Neural progenitor cell (in vitro differentiated cells): ENCODE measurements at regions not wholly inside any gene's neighbourhood (a gene's known extent, or its start where the extent isn't known, plus 50 kb on each side); places are given as distances from the start of the nearest gene placed in this dataset.

Source experiments
- DNase-seq: peaks from one replicate; pipeline ENCODE4 v3.0.0-alpha.2; 2016; ENCODE audit warnings: low spot score
- H2AFZ ChIP-seq: fragments of 200-600 bp; sonication (generic); replicated peaks from 2 replicates; pipeline ENCODE4 v1.6.1; 2016; ENCODE audit warnings: antibody characterized with exemption
- H3F3A ChIP-seq: fragments of 200-600 bp; sonication (generic); 2 replicates; pipeline ENCODE4 v1.6.1; 2016; ENCODE audit warnings: antibody characterized with exemption, low read depth
- H3K27ac ChIP-seq: fragments of 200-600 bp; sonication (generic); 2 replicates; pipeline ENCODE4 v1.5.1; 2016; ENCODE audit warnings: mild to moderate bottlenecking
- H3K27me3 ChIP-seq: fragments of 200-600 bp; sonication (generic); 2 replicates; pipeline ENCODE4 v1.6.1; 2016; ENCODE audit warnings: mild to moderate bottlenecking, moderate library complexity
- H3K36me3 ChIP-seq: fragments of 200-600 bp; sonication (generic); 2 replicates; pipeline ENCODE4 v1.5.1; 2016
- H3K4me1 ChIP-seq: fragments of 200-600 bp; sonication (generic); 2 replicates; pipeline ENCODE4 v1.6.1; 2016; ENCODE audit warnings: mixed run types
- H3K4me2 ChIP-seq: fragments of 200-600 bp; sonication (generic); 2 replicates; pipeline ENCODE4 v1.6.1; 2016
- H3K4me3 ChIP-seq: fragments of 200-600 bp; sonication (generic); 2 replicates; pipeline ENCODE4 v1.5.1; 2016
- H3K79me2 ChIP-seq: fragments of 200-600 bp; sonication (generic); 2 replicates; pipeline ENCODE4 v1.6.1; 2016; ENCODE audit warnings: low read depth
- H3K9ac ChIP-seq: fragments of 200-600 bp; sonication (generic); 2 replicates; pipeline ENCODE4 v1.6.1; 2016
- H3K9me3 ChIP-seq: fragments of 200-600 bp; sonication (generic); 2 replicates; pipeline ENCODE4 v1.5.1; 2016; ENCODE audit warnings: low read depth
- H4K20me1 ChIP-seq: fragments of 200-600 bp; sonication (generic); 2 replicates; pipeline ENCODE4 v1.6.1; 2016; ENCODE audit warnings: low read depth
- H3K27ac Mint-ChIP-seq: 3 replicates; pipeline ENCODE4 v1.8.0; 2021; ENCODE audit warnings: mixed read lengths
- H3K27me3 Mint-ChIP-seq: 2 replicates; pipeline ENCODE4 v1.8.0; 2022; ENCODE audit warnings: low read depth, mild to moderate bottlenecking, inconsistent platforms, moderate library complexity, mixed read lengths; ENCODE audit not compliant: insufficient read depth
- H3K36me3 Mint-ChIP-seq: 3 replicates; pipeline ENCODE4 v1.8.0; 2021; ENCODE audit warnings: mixed read lengths
- H3K4me1 Mint-ChIP-seq: 3 replicates; pipeline ENCODE4 v1.8.0; 2021; ENCODE audit warnings: mixed read lengths
- H3K4me3 Mint-ChIP-seq: 3 replicates; pipeline ENCODE4 v1.8.0; 2021; ENCODE audit warnings: mild to moderate bottlenecking, moderate library complexity, mixed read lengths
- H3K9me3 Mint-ChIP-seq: 3 replicates; pipeline ENCODE4 v1.8.0; 2020; ENCODE audit warnings: mixed read lengths
- CTCF ChIP-seq: fragments of 200-600 bp; sonication (generic); IDR thresholded peaks from 2 replicates; pipeline ENCODE4 v1.5.1; 2017; ENCODE audit warnings: antibody characterized with exemption, mild to moderate bottlenecking
- EZH2 ChIP-seq: fragments of 200-600 bp; sonication (generic); IDR thresholded peaks from 2 replicates; pipeline ENCODE4 v1.6.1; 2017; ENCODE audit warnings: antibody characterized with exemption, mild to moderate bottlenecking, moderate library complexity
- EZH2phosphoT487 ChIP-seq: fragments of 200-600 bp; sonication (generic); IDR thresholded peaks from 2 replicates; pipeline ENCODE4 v1.6.1; 2017; ENCODE audit warnings: antibody characterized with exemption

- H3K4me1 Mint-ChIP-seq = peaks cover 24% of the 10 kb centered on the region
- no peak overlapping the region for H3K4me3 Mint-ChIP-seq
- no peaks in the 10 kb centered on the region for H3K9me3 Mint-ChIP-seq
- TF ChIP-seq CTCF (no peak), EZH2 (no peak), EZH2phosphoT487 (no peak)
- no peak overlapping the region for H3K27ac Mint-ChIP-seq
- Histone ChIP-seq H3K79me2 (no peaks in the 10 kb centered on the region), H2AFZ (no peak overlapping the region), H3K27me3 (no peaks in the 10 kb centered on the region), H3K4me1 (peaks cover 6% of the 10 kb centered on the region), H3K4me3 (no peak overlapping the region), H3K9me3 (no peaks in the 10 kb centered on the region), H3K9ac (no peak overlapping the region), H3K27ac (no peak overlapping the region), H3F3A (no peaks in the 10 kb centered on the region), H3K4me2 (no peak overlapping the region), H4K20me1 (no peaks in the 10 kb centered on the region), H3K36me3 (no peaks in the 10 kb centered on the region)
- peaks cover 2% of the 10 kb centered on the region for H3K27me3 Mint-ChIP-seq
- no peak for DNase-seq
- H3K36me3 Mint-ChIP-seq = no peaks in the 10 kb centered on the region
Observed at GRCh38 chr14:97097296-97097695, 300.1 kb downstream of the VRK1 start.

- no peak overlapping the region for H3K9ac ChIP-seq
- H2AFZ ChIP-seq = no peak overlapping the region
- H3K4me1 ChIP-seq = no peaks in the 10 kb centered on the region
- no peaks in the 10 kb centered on the region for H3K36me3 ChIP-seq
- H3K79me2 ChIP-seq = no peaks in the 10 kb centered on the region
- Mint-ChIP-seq H3K36me3 (no peaks in the 10 kb centered on the region), H3K27me3 (peaks cover 2% of the 10 kb centered on the region), H3K4me1 (peaks cover 22% of the 10 kb centered on the region), H3K4me3 (no peak overlapping the region), H3K27ac (peak overlapping the region; percentile 59), H3K9me3 (no peaks in the 10 kb centered on the region)
- no peaks in the 10 kb centered on the region for H3K9me3 ChIP-seq
- TF ChIP-seq CTCF (no peak), EZH2phosphoT487 (no peak), EZH2 (no peak)
- H3K4me3 ChIP-seq = no peak overlapping the region
- H3F3A ChIP-seq = no peaks in the 10 kb centered on the region
- no peak overlapping the region for H3K4me2 ChIP-seq
- H4K20me1 ChIP-seq = no peaks in the 10 kb centered on the region
- no peak overlapping the region for H3K27ac ChIP-seq
- H3K27me3 ChIP-seq = no peaks in the 10 kb centered on the region
- no peak for DNase-seq
Observed at GRCh38 chr14:97100306-97100705, 303.1 kb downstream of the VRK1 start.

- Histone ChIP-seq H3K27ac (no peak overlapping the region), H3K4me3 (no peak overlapping the region), H3K79me2 (no peaks in the 10 kb centered on the region), H3K27me3 (no peaks in the 10 kb centered on the region), H3K4me2 (no peak overlapping the region), H2AFZ (no peak overlapping the region), H3K4me1 (no peaks in the 10 kb centered on the region), H3K36me3 (no peaks in the 10 kb centered on the region), H3K9ac (no peak overlapping the region), H4K20me1 (no peaks in the 10 kb centered on the region), H3F3A (no peaks in the 10 kb centered on the region), H3K9me3 (no peaks in the 10 kb centered on the region)
- Mint-ChIP-seq H3K4me1 (peaks cover 26% of the 10 kb centered on the region), H3K4me3 (no peak overlapping the region), H3K36me3 (no peaks in the 10 kb centered on the region), H3K27me3 (peaks cover 2% of the 10 kb centered on the region), H3K27ac (no peak overlapping the region), H3K9me3 (no peaks in the 10 kb centered on the region)
- no peak for DNase-seq
- TF ChIP-seq CTCF (no peak), EZH2 (no peak), EZH2phosphoT487 (no peak)
Observed at GRCh38 chr14:97101561-97101960, 304.4 kb downstream of the VRK1 start.

GRCh38 chr14:97104029-97104428 lies 306.8 kb downstream of the VRK1 start:
- H3K36me3 Mint-ChIP-seq = no peaks in the 10 kb centered on the region
- no peak overlapping the region for H3K4me3 ChIP-seq
- H3K4me1 ChIP-seq = no peaks in the 10 kb centered on the region
- H3K79me2 ChIP-seq = no peaks in the 10 kb centered on the region
- H3K4me1 Mint-ChIP-seq = peaks cover 26% of the 10 kb centered on the region
- H3K9ac ChIP-seq = no peak overlapping the region
- no peaks in the 10 kb centered on the region for H4K20me1 ChIP-seq
- H3K27me3 Mint-ChIP-seq = no peaks in the 10 kb centered on the region
- H3K4me3 Mint-ChIP-seq = no peak overlapping the region
- H3K36me3 ChIP-seq = no peaks in the 10 kb centered on the region
- H3F3A ChIP-seq = no peaks in the 10 kb centered on the region
- no peaks in the 10 kb centered on the region for H3K9me3 ChIP-seq
- H3K27ac ChIP-seq = no peak overlapping the region
- TF ChIP-seq CTCF = no peak
- no peak for TF ChIP-seq EZH2phosphoT487
- TF ChIP-seq EZH2 = no peak
- no peak overlapping the region for H3K4me2 ChIP-seq
- H3K27me3 ChIP-seq = no peaks in the 10 kb centered on the region
- no peaks in the 10 kb centered on the region for H3K9me3 Mint-ChIP-seq
- H2AFZ ChIP-seq = no peak overlapping the region
- no peak for DNase-seq
- H3K27ac Mint-ChIP-seq = no peak overlapping the region
